HAP-1 (cell line): ENCODE measurements at regions not wholly inside any gene's neighbourhood (a gene's known extent, or its start where the extent isn't known, plus 50 kb on each side); places are given as distances from the start of the nearest gene placed in this dataset.
A peak's percentile ranks its signal among the peaks of the same experiment; 100 is the strongest.

Experiments used
- DNase-seq, 2 experiments: peaks; one replicate each; pipeline ENCODE4 v3.0.0-alpha.2; 2016 to 2020; ENCODE audit warnings: low spot score in 2 of 2
- H3K27me3 ChIP-seq: fragments of 250-450 bp; sonication (Bioruptor Pico); 2 replicates; pipeline ENCODE4 v1.5.1; 2020; ENCODE audit warnings: low read depth, mild to moderate bottlenecking, moderate library complexity
- H3K36me3 ChIP-seq: fragments of 250-450 bp; sonication (Bioruptor Pico); replicated peaks from 2 replicates; pipeline ENCODE4 v1.5.1; 2020; ENCODE audit warnings: mild to moderate bottlenecking
- H3K4me1 ChIP-seq: fragments of 250-450 bp; sonication (Bioruptor Pico); 2 replicates; pipeline ENCODE4 v1.5.1; 2020; ENCODE audit warnings: mild to moderate bottlenecking
- H3K4me3 ChIP-seq: fragments of 250-450 bp; sonication (Bioruptor Pico); 2 replicates; pipeline ENCODE4 v1.5.1; 2020; ENCODE audit warnings: mild to moderate bottlenecking, moderate library complexity
- H3K9me3 ChIP-seq: fragments of 250-450 bp; sonication (Bioruptor Pico); 2 replicates; pipeline ENCODE4 v1.5.1; 2020; ENCODE audit warnings: mild to moderate bottlenecking, moderate library complexity
- in situ Hi-C: fragments of 300-500 bp; cut with MboI; formaldehyde crosslinking; loops from 3 replicates; pipeline ENCODE4 v1.14.3; 2020; ENCODE audit warnings: low sequenced_read_pairs, inconsistent platforms, mixed read lengths

- in situ Hi-C loops = no loop called here
- H3K36me3 ChIP-seq = no peaks in the 10 kb centered on the region
- no peak for DNase-seq
- H3K4me1 ChIP-seq = peaks cover 56% of the 10 kb centered on the region
- H3K4me3 ChIP-seq = no peak overlapping the region
- no peaks in the 10 kb centered on the region for H3K27me3 ChIP-seq
- no peaks in the 10 kb centered on the region for H3K9me3 ChIP-seq
Measured at GRCh38 chr4:24656906-24657305, 72.6 kb upstream of the DHX15 start.

- Histone ChIP-seq H3K4me3 (no peak overlapping the region), H3K9me3 (no peaks in the 10 kb centered on the region), H3K27me3 (no peaks in the 10 kb centered on the region), H3K36me3 (no peaks in the 10 kb centered on the region), H3K4me1 (peaks cover 64% of the 10 kb centered on the region)
- DNase-seq = peak; percentile 79 to 86
- in situ Hi-C loops = no loop called here
Measured at GRCh38 chr4:24657768-24658617, 73.6 kb upstream of the DHX15 start.

DNA sequence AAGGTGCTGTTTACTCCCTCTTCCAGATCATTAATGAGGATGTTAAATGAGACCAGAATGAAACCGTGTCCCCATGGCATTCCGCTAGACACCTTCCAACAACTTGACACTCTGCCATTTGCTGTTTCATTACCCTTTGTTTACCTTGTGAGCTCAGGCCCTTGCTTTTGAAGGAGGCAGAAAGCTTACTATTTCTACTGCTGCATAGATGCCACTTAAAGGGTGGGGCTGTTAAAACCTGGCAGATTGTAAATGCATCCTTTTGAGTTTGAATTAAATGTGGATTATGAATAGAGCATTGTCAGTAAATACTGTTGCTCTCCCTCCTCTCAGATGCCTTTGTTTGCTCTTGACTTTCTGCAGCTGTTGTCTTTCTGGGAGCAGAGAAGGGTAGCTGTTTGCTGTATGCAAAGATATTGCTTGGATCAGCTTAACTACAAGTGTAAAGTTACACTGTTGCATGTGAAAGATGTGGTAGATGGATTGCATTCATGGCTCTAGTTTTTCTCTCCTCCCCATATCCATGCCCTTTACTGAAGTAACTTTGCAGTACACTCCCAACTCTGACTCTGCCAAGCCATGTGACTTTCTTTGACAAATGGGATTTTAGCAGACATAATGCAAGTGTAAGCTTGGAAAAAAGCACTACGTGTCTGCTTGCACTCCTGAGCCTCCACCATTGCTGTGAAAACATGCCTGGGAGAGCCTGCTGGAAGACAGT is 75.0 kb upstream of the DHX15 start:
- Histone ChIP-seq H3K36me3 (no peaks in the 10 kb centered on the region), H3K27me3 (no peaks in the 10 kb centered on the region), H3K9me3 (no peaks in the 10 kb centered on the region), H3K4me1 (peaks cover 68% of the 10 kb centered on the region), H3K4me3 (no peak overlapping the region)
- in situ Hi-C loops = no loop called here
- peak; percentile 59 to 94 for DNase-seq

GRCh38 chr4:24662056-24662455 is 77.7 kb upstream of the DHX15 start:
- Histone ChIP-seq H3K27me3 (no peaks in the 10 kb centered on the region), H3K36me3 (no peaks in the 10 kb centered on the region), H3K4me3 (no peak overlapping the region), H3K9me3 (no peaks in the 10 kb centered on the region), H3K4me1 (peaks cover 49% of the 10 kb centered on the region)
- peak; percentile 69 to 87 for DNase-seq
- in situ Hi-C loops = loop anchor here (5.0 kb wide), 1 partner anchor 80 kb away; the partner anchor contains the start of gene DHX15

DNA sequence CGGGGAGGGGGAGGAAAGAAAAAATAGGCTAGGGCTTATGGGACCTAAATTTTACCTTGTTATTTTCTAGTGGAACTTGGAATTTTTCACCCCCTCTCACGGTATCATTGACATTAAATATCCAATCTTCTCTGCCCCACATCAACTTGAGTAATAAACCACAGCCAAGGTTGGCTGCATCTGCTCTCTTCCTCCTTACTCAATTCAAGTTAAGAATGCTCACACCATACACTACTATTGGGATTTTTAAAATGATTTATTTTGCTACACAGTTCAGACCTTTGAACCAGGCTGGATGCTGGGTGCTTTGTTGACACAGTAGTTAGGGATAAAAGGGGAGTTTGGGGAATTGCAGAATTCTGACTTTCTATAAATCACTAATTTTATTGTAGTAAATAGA is 78.2 kb upstream of the DHX15 start:
- Histone ChIP-seq H3K27me3 (no peaks in the 10 kb centered on the region), H3K4me3 (no peak overlapping the region), H3K9me3 (no peaks in the 10 kb centered on the region), H3K4me1 (peaks cover 48% of the 10 kb centered on the region), H3K36me3 (no peaks in the 10 kb centered on the region)
- in situ Hi-C loops = loop anchor here (5.0 kb wide), 1 partner anchor 80 kb away; the partner anchor contains the start of gene DHX15
- DNase-seq = no peak

- DNase-seq = no peak
- no peaks in the 10 kb centered on the region for H3K27me3 ChIP-seq
- in situ Hi-C loops = loop anchor here (5.0 kb wide), 1 partner anchor 83 kb away; the partner anchor contains the start of gene DHX15
- H3K36me3 ChIP-seq = no peaks in the 10 kb centered on the region
- H3K4me1 ChIP-seq = peaks cover 29% of the 10 kb centered on the region
- no peaks in the 10 kb centered on the region for H3K9me3 ChIP-seq
- no peak overlapping the region for H3K4me3 ChIP-seq
Measured at GRCh38 chr4:24664956-24665355, 80.6 kb upstream of the DHX15 start.

GRCh38 chr4:24666316-24666715 is 82.0 kb upstream of the DHX15 start:
- DNase-seq = no peak
- H3K4me1 ChIP-seq = peaks cover 18% of the 10 kb centered on the region
- in situ Hi-C loops = no loop called here
- H3K27me3 ChIP-seq = no peaks in the 10 kb centered on the region
- no peaks in the 10 kb centered on the region for H3K9me3 ChIP-seq
- no peak overlapping the region for H3K4me3 ChIP-seq
- no peaks in the 10 kb centered on the region for H3K36me3 ChIP-seq

DNA sequence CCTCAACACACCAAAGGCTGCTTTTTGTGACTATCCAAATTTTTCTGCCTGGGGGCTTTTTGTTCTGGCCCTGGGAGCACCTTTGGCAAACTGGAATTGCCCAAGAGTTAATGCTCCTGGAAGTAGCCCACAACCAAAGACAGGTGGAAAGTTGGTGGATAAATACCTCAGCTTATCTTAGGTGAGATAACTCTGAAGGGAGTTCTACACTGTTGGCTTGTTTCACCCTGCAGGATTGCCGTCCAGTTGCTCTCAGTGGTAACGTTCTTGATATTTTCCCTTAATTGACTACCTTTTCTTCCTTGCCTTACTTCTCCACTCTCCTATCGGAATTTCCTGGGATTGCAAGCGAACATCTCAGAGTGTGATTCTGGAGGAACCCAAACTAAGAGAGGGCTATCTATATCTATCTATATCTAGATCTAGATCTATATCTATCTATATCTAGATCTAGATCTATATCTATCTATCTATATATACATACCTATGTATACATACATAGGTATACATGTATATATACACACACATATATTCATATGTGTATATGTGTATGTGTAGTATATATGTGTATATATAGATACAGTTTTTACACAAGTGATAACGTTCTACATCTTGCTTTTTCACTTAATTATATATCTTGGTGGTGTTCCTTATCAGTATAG is 82.6 kb upstream of the DHX15 start:
- in situ Hi-C loops = no loop called here
- Histone ChIP-seq H3K36me3 (no peaks in the 10 kb centered on the region), H3K4me1 (peaks cover 12% of the 10 kb centered on the region), H3K4me3 (no peak overlapping the region), H3K27me3 (no peaks in the 10 kb centered on the region), H3K9me3 (no peaks in the 10 kb centered on the region)
- DNase-seq = no peak

GRCh38 chr4:24668956-24669355 is 84.6 kb upstream of the DHX15 start:
- no peaks in the 10 kb centered on the region for H3K27me3 ChIP-seq
- in situ Hi-C loops = no loop called here
- no peak overlapping the region for H3K4me3 ChIP-seq
- no peaks in the 10 kb centered on the region for H3K4me1 ChIP-seq
- no peaks in the 10 kb centered on the region for H3K36me3 ChIP-seq
- DNase-seq = no peak
- no peaks in the 10 kb centered on the region for H3K9me3 ChIP-seq

DNA sequence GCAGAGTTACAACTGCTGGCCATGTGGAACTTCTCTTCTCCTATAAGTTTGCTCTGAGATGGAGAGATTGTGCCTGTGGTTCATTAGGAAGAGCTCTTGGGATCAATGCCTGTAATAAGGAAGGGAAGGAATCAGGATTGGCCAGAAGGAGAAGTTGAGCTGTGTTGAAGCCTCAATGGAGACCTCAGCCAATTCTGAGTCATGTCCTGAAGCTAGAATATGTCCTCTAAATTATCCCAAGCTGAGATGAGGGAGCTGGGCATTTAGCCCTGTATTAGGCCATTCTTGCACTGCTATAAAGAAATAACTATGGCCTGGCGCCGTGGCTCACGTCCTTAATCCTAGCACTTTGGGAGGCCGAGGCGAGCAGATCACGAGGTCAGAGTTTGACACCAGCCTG is 85.4 kb upstream of the DHX15 start:
- in situ Hi-C loops = no loop called here
- H3K36me3 ChIP-seq = no peaks in the 10 kb centered on the region
- DNase-seq = no peak
- H3K9me3 ChIP-seq = no peaks in the 10 kb centered on the region
- H3K27me3 ChIP-seq = no peaks in the 10 kb centered on the region
- no peaks in the 10 kb centered on the region for H3K4me1 ChIP-seq
- no peak overlapping the region for H3K4me3 ChIP-seq

DNA sequence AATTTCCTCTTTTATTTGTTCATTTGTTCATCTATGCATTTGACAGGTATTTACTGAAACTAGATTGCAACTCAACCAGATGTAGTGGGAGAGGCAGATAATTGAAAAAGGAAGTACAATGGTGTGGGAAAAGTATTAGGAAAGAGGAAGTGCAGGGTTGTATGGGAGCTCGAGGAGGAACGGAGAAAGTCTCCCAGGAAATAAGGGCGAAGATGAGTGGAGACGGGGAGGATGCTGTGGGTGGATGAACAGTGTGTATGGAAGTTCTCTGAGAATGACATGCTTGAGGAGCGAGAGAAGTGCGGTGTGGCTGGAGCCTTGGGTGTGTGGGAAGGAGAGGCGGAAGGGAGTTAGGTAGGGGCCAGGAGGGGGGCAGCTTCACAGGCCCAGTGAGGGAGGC is 87.5 kb upstream of the DHX15 start:
- H3K9me3 ChIP-seq = no peaks in the 10 kb centered on the region
- no peak overlapping the region for H3K4me3 ChIP-seq
- in situ Hi-C loops = no loop called here
- H3K36me3 ChIP-seq = no peaks in the 10 kb centered on the region
- H3K27me3 ChIP-seq = no peaks in the 10 kb centered on the region
- no peak for DNase-seq
- peaks cover 2% of the 10 kb centered on the region; the same call in 1 of the 2 replicates for H3K4me1 ChIP-seq

GRCh38 chr4:24672880-24673279 is 88.5 kb upstream of the DHX15 start:
- H3K9me3 ChIP-seq = no peaks in the 10 kb centered on the region; the same call in 1 of the 2 replicates
- H3K4me1 ChIP-seq = peaks cover 12% of the 10 kb centered on the region
- no peaks in the 10 kb centered on the region for H3K27me3 ChIP-seq
- in situ Hi-C loops = no loop called here
- no peaks in the 10 kb centered on the region for H3K36me3 ChIP-seq
- DNase-seq = no peak
- H3K4me3 ChIP-seq = no peak overlapping the region

DNA sequence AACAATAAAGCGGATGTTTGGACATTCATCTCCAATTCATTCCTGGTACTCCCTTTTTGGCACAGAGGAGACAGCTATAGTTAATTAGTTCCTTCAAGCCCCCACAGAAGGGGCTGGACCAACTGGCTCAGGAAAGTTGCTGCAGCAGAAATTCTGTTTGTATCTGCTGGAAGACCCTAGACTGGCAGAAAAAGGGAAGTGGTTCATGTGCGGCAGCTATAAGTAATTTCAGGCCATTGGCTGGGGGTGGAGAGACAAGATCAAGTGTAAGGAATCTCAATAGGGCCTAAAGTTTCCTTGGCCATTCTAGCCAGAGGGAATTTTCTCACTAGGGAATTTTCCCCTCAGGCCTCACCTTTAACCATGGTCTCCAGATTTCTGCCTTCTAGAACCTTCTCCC is 89.9 kb upstream of the DHX15 start:
- peaks cover 12% of the 10 kb centered on the region for H3K4me1 ChIP-seq
- H3K27me3 ChIP-seq = no peaks in the 10 kb centered on the region
- in situ Hi-C loops = no loop called here

More for the DNA sequence above, 89.9 kb upstream of the DHX15 start:
- no peak overlapping the region for H3K4me3 ChIP-seq
- no peaks in the 10 kb centered on the region; the same call in 1 of the 2 replicates for H3K9me3 ChIP-seq
- DNase-seq = no peak
- no peaks in the 10 kb centered on the region for H3K36me3 ChIP-seq
